DMS 273 treated with DMSO at 0.1 percent for 48 hours (cell line): ENCODE measurements at regions not wholly inside any gene's neighbourhood (a gene's known extent, or its start where the extent isn't known, plus 50 kb on each side); places are given as distances from the start of the nearest gene placed in this dataset.
A peak's percentile ranks its signal among the peaks of the same experiment; 100 is the strongest.

Source experiments
- DNase-seq: peaks from one replicate; lab custom pipeline; 2025; lab: John Stamatoyannopoulos, UW

- DNase-seq: no peak
These were observed 261.4 kb upstream of the KLF4 start for GRCh38 chr9:107750741-107751566.

DNA sequence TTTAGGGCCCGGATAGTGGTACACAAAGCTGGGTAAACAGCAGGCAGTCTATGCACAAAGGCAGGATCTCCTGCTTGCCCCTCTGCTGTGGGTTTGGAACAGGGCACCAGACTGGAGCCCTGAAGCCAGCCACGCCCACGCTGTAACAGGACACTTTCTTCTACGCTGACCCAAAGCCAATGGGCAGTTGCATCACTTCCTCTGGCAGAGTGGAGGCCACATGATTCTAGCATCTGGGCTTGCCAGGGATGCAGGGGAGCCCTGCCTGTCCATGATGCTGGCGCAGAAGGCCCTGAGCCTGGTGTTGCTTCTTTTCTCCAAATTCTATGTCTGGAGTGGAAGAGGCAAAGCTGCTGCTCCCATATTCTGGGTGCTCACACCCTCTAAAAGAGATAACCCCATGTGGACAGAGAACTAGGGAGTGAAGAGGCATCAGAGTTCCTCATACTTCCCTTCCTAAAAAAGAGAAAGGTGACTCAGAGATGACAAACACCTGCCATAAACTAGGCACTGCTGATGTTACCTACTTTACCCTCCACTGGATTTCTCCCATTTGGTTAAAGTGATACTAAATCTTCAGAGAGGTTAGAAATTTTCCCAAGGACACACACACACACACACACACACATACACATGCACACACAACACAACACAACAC, 260.3 kb upstream of the KLF4 start:
- peak; percentile 36 for DNase-seq

GRCh38 chr9:107744873-107745272, 255.3 kb upstream of the KLF4 start:
- no peak for DNase-seq

DNA sequence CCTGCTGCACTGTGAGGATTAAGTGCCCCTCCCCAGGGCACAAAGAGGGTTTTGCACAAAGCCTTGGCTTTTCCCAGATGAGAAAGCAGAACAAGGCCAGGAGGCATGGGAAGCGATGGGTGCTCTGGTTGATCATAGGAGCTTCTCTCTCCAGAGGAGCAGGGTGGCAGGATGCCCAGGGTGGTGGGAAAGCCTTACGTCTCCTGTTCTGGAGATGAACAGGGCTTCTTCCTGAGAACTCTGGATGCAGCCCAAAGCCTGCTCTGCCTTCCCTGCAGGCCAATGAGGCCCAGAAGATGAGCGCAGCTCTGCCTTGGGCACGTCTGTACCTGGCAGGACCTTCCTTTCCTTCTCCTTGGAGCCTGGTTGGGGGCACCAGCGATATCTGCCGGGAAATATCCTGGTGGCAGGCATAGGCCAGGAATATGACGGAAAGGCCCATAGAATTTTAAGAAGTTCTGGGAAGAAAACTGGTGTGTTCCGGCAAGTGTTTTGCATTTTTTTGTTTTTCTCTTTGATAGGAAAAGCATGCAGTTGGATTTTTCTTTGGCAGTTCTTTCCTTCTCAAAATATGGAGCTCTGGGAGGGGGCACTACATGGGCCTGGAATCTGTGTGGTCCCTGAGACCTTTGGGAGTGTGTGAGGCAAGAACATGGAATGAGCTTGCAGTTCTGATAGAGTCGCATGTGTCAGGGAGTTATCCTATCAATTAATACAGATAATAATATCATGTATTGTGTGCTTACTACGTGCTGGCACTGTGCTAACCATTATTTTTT, 253.2 kb upstream of the KLF4 start:
- no peak for DNase-seq

DNA sequence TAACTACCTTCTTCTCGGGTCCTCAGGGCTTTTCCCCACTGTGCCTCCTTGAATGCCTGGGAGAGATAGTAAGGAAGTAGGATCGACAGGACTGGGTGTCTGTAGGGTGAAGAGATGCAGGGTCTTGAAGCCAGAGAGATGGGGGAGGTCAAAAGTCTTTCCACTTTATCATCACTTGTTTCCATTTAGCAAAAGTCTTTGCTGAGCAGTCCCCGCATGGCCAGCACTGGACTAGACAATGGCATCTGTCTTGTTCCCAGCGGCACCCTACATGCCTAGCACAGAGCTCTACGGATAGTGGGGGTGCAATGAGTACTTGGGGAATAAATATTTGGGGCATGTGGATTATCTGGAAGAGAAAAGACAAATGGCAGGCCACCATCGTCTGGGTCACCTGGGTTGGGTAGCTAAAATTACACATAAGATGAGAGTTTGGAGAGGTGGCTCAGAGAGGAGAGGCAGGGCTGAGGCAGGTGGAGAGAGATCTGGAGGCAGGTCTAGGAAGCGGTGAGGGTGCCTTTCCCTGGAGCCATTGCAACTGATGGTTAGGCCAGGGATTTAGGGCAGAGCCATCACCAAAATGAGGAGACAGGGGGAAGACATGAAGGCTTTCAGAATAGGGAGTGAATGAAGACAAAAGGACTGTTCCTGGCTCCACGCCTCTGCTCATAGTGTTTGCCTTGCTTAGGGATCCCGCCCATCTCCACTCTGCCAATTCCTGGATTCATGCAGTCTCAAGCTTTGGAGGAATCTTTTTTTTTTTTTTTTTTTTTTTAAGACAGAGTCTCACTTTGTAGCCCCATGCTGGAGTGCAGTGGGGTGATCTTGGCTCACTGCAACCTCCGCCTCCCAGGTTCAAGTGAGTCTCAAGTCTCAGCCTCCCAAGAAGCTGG, 250.8 kb upstream of the KLF4 start:
- no peak for DNase-seq

GRCh38 chr9:107739601-107740082, 250.1 kb upstream of the KLF4 start:
- no peak for DNase-seq

- no peak for DNase-seq
These were observed 249.2 kb upstream of the KLF4 start for GRCh38 chr9:107738789-107739188.

GRCh38 chr9:107737987-107738743, 248.6 kb upstream of the KLF4 start:
- DNase-seq: no peak

DNA sequence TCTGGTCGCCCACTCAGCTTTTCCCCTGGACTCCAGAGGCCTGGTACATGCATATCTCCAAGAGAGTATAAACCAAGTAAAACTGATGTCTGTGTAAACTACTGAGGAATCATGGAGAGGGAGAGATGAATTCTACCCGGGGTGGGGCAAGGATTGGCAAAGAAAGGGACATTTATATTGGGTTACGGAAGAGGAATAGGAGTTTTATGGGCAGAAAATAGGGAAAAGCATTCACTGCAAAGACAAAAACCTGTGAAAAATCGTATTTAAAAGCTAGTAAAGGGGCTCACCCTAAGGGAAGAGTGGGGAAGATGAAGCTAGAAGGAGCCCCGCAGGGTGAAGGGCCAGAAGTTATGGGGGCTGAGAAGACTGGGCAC, 248.0 kb upstream of the KLF4 start:
- DNase-seq: no peak

DNA sequence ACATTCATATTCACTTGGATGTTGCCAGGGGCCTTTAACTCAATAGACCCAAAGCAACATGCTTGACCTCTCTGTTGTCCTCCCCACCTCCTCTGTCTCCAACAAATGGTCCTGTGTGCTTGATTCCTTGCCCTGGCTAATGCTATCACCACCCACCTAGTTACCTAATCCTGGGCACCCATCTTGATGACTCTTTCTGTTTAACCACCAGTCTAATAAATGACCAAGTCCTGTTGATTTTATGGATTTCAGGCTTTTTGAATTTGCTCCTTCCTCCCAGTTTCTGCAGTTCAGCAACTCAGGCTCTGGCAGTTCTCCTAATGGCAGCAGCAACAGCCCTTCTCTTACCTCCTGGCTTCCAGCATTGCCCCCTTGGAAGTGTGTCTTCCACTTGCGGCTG, 246.3 kb upstream of the KLF4 start:
- DNase-seq: no peak

DNA sequence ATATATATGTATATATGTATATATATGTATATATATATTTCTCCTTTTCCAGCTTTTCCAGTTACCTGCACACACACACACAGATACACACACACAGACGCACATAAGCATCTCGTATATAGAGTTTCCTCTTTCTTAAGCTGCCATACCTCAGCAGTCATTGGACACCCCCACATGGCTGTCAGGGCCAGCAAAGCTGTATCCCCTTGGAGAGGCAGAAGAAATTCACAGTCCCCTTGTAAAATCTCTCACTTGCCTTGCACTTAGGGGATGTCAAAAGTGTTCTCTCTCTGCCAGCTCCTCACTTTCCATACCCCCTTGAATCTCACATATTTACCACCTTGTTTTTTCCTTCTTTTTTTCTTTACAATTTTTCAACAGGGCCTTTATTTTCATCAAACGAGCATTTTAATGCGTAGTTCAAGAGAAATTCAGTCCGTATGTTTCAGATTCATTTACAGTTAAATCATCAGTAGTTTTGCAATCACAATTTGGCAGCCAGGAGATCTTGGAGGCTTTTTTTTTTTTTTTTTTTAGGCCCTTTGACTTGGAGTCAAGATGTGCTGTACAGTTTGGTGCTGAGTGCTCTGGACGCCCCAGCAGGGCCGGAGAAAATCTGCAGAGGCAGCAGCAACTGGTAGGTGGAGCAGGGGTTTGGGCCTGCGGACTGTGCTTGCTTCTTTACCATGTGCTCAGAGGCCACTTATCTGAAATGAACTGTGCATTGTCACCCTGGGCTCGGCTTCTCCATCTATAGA, 244.9 kb upstream of the KLF4 start:
- DNase-seq: no peak

DNA sequence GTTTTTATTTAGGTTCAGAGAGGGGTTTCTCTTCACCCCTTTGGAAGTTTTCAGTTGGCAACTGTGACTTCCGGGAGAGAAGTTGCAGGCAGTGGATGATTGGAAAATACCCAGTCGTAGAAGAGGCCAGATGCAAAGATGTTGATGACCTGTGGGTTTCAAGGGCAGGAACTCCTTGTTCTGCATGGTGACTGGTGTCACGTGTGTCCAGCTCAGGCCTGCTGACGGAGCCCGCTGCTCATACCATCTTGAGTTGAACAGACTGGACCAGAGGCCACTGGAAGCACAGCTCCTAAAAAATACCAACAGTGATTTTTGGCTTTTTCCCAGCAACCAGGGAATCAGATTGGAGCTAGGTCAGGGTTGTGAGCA, 243.9 kb upstream of the KLF4 start:
- no peak for DNase-seq

GRCh38 chr9:107732781-107733522, 243.4 kb upstream of the KLF4 start:
- DNase-seq: peak; percentile 11

- no peak for DNase-seq
These were observed 241.7 kb upstream of the KLF4 start for GRCh38 chr9:107731115-107731762.

DNA sequence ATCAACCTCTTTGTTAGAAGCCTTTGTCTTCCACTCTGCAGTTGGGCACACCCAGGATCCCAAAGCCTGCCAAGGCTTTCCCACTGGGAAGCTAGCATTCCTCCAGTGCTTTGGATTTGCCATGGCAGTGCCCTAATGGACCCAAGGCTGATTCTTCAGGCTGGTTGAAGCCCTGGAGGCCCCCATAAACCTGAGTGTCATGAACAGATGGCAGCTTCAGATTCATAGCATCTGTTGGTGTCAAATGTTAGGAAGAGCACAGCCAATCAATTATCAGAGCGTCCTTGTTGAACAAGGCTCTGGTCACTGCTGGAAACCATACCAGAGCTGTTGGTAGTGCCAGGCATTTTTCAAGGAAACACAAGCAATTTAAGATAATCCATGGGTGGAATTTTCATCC, 241.1 kb upstream of the KLF4 start:
- peak; percentile 44 for DNase-seq

- DNase-seq: no peak
These were observed 237.7 kb upstream of the KLF4 start for GRCh38 chr9:107727086-107727780.

GRCh38 chr9:107723015-107723414, 233.4 kb upstream of the KLF4 start:
- no peak for DNase-seq

DNA sequence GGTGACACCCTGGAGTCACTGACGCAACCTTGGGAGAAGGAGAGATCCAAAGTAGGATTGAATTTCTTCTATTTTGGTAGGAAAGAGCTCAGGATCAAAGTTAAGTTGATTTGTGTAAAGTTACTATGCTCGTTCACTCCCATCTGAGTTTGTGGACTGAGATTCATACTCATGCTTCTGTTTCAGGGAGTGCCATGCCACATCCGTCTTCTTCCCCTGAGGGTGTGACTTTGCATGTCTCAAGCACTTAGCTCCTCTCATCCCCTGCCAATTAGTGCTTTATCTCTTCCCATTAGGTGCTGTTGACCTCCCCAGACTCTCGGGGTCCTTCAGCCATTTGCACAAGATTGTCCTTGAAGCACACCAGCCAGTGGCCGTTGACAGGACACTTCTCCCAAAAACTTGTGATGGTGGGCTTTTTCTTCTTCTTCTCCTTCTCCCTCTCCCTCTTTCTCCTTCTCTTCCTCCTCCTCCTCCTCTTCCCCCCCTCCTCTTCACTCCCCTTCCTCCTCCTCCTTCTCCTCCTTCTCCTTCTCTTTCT, 232.2 kb upstream of the KLF4 start:
- no peak for DNase-seq
